ENCODE measurements at regions not wholly inside any gene's neighbourhood (a gene's known extent, or its start where the extent isn't known, plus 50 kb on each side); places are given as distances from the start of the nearest gene placed in this dataset.

DNA sequence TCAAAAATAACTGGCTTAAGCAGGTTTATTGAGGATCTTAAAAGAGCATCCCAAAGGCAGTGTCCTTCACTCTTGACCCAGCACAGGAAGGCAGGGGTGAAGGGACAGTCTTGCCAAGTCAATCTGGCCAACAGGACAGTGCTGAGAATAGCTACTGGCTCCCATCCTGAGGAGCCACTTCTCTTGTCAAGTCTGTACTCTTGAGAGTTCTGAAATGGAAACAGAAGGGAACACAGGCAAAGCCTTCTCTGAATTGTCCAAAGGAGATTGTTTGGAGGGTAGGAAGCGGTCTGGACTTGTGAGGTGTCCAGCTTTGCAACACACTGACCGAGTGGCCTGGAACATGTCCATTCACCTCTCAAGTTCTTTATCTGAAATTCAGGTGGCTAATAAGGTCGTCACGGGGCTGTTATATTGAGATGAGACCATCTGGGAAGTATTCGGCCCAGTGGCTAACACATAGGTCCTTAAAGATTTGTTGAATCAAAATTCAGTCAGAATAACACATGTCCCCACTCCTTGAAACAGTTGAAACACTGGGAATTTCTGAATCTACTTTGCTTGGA is 99.5 kb upstream of the FHL2 start:
- TF ChIP-seq, protein P1, sequence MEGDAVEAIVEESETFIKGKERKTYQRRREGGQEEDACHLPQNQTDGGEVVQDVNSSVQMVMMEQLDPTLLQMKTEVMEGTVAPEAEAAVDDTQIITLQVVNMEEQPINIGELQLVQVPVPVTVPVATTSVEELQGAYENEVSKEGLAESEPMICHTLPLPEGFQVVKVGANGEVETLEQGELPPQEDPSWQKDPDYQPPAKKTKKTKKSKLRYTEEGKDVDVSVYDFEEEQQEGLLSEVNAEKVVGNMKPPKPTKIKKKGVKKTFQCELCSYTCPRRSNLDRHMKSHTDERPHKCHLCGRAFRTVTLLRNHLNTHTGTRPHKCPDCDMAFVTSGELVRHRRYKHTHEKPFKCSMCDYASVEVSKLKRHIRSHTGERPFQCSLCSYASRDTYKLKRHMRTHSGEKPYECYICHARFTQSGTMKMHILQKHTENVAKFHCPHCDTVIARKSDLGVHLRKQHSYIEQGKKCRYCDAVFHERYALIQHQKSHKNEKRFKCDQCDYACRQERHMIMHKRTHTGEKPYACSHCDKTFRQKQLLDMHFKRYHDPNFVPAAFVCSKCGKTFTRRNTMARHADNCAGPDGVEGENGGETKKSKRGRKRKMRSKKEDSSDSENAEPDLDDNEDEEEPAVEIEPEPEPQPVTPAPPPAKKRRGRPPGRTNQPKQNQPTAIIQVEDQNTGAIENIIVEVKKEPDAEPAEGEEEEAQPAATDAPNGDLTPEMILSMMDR (optimal IDR thresholded peaks at IDR 0.05 in 1 of 3, IDR thresholded peaks at IDR 0.05 in 1 of 3, conservative IDR thresholded peaks at IDR 0.05 in 1 of 3; ENCODE audit: extremely low read depth in 1 of 3, insufficient read depth in 2 of 3, low read length in 3 of 3) = no peak
- TF ChIP-seq EZH2 (IDR thresholded peaks at IDR 0.05; ENCODE audit: low read length) = no peak

Measured in keratinocyte (primary cell).